IMR-90 (cell line): ENCODE measurements at regions not wholly inside any gene's neighbourhood (a gene's known extent, or its start where the extent isn't known, plus 50 kb on each side); places are given as distances from the start of the nearest gene placed in this dataset.

ENCODE experiments used
- CTCF ChIP-seq: conservative IDR thresholded peaks from 2 replicates; pipeline ENCODE4 v1.5.1; 2012; ENCODE audit warnings: mild to moderate bottlenecking, low read depth, low read length, improper control_type of control experiment
- POLR2A ChIP-seq: IDR thresholded peaks from 2 replicates; pipeline ENCODE4 v1.6.1; 2012; ENCODE audit warnings: mild to moderate bottlenecking, low read depth, low read length
- SMC3 ChIP-seq: fragments of 150-350 bp; IDR thresholded peaks from 2 replicates; pipeline ENCODE4 v1.6.1; 2016; ENCODE audit warnings: low read depth, mild to moderate bottlenecking, antibody characterized with exemption, low read length, moderate library complexity

- TF ChIP-seq POLR2A, result no peak
- no peak for TF ChIP-seq SMC3
- no peak for TF ChIP-seq CTCF
Observed at GRCh38 chr2:176892676-176893226, 319.8 kb upstream of the HNRNPA3 start.
